HCEC 1CT (cell line): ENCODE measurements at regions not wholly inside any gene's neighbourhood (a gene's known extent, or its start where the extent isn't known, plus 50 kb on each side); places are given as distances from the start of the nearest gene placed in this dataset.
"Not testable (repeated sequence)": the region's sequence is repeated elsewhere in the genome, so short reads cannot be mapped to it uniquely, and the experiment has no call there.

Experiments used
- DNase-seq: peaks from one replicate; pipeline ENCODE4 v3.0.0-alpha.2; 2017

GRCh38 chr15:66968806-66969596 is 96.4 kb upstream of the SMAD3 start:
- no peak for DNase-seq

- DNase-seq: not testable (repeated sequence)
Measured at GRCh38 chr15:66974131-66974530, 91.3 kb upstream of the SMAD3 start.

GRCh38 chr15:66976106-66976640 is 89.2 kb upstream of the SMAD3 start:
- not testable (repeated sequence) for DNase-seq

- DNase-seq: not testable (repeated sequence)
Measured at GRCh38 chr15:66980326-66980725, 85.1 kb upstream of the SMAD3 start.

- no peak for DNase-seq
Measured at GRCh38 chr15:66981771-66982170, 83.6 kb upstream of the SMAD3 start.

- no peak for DNase-seq
Measured at GRCh38 chr15:66982250-66982649, 83.2 kb upstream of the SMAD3 start.

GRCh38 chr15:66982816-66983215 is 82.6 kb upstream of the SMAD3 start:
- no peak for DNase-seq

- DNase-seq: no peak
Measured at GRCh38 chr15:66985653-66986052, 79.7 kb upstream of the SMAD3 start.

GRCh38 chr15:66986951-66987350 is 78.5 kb upstream of the SMAD3 start:
- no peak for DNase-seq

- DNase-seq: no peak
Measured at GRCh38 chr15:66993090-66993489, 72.3 kb upstream of the SMAD3 start.

- no peak for DNase-seq
Measured at GRCh38 chr15:66993874-66994696, 71.3 kb upstream of the SMAD3 start.

GRCh38 chr15:66994927-66995656 is 70.3 kb upstream of the SMAD3 start:
- peak; percentile 68 for DNase-seq

GRCh38 chr15:66996094-66996493 is 69.3 kb upstream of the SMAD3 start:
- DNase-seq: no peak

- DNase-seq: peak; percentile 88
Measured at GRCh38 chr15:66997212-66997611, 68.2 kb upstream of the SMAD3 start.

GRCh38 chr15:66998234-66998633 is 67.2 kb upstream of the SMAD3 start:
- not testable (repeated sequence) for DNase-seq

- peak; percentile 40 for DNase-seq
Measured at GRCh38 chr15:66999046-66999968, 66.1 kb upstream of the SMAD3 start.

GRCh38 chr15:67000896-67001295 is 64.5 kb upstream of the SMAD3 start:
- DNase-seq: no peak

GRCh38 chr15:67002368-67002767 is 63.0 kb upstream of the SMAD3 start:
- no peak for DNase-seq

GRCh38 chr15:67003586-67003985 is 61.8 kb upstream of the SMAD3 start:
- DNase-seq: no peak

- no peak for DNase-seq
Measured at GRCh38 chr15:67004142-67004541, 61.3 kb upstream of the SMAD3 start.

- no peak for DNase-seq
Measured at GRCh38 chr15:67005294-67005996, 60.0 kb upstream of the SMAD3 start.
